ENCODE measurements at regions not wholly inside any gene's neighbourhood (a gene's known extent, or its start where the extent isn't known, plus 50 kb on each side); places are given as distances from the start of the nearest gene placed in this dataset.

GRCh38 chr4:157961229-157961990 lies 211.4 kb downstream of the GASK1B start:
- no peak for DNase-seq

- DNase-seq: no peak
These were observed 214.9 kb downstream of the GASK1B start for GRCh38 chr4:157957905-157958304.

- no peak for DNase-seq
These were observed 230.8 kb downstream of the GASK1B start for GRCh38 chr4:157942017-157942416.

GRCh38 chr4:157934151-157934550 lies 238.7 kb downstream of the GASK1B start:
- DNase-seq: no peak

- DNase-seq: no peak
These were observed 239.9 kb downstream of the GASK1B start for GRCh38 chr4:157932936-157933335.

GRCh38 chr4:157929486-157929885 lies 243.3 kb downstream of the GASK1B start:
- no peak for DNase-seq

- DNase-seq: no peak
These were observed 254.6 kb downstream of the GASK1B start for GRCh38 chr4:157918036-157918832.

- DNase-seq: no peak
These were observed 260.6 kb downstream of the GASK1B start for GRCh38 chr4:157912212-157912611.

- DNase-seq: no peak
These were observed 261.2 kb downstream of the GASK1B start for GRCh38 chr4:157911662-157912061.

- DNase-seq: no peak
These were observed 264.1 kb downstream of the GASK1B start for GRCh38 chr4:157908691-157909090.

- no peak for DNase-seq
These were observed 264.8 kb downstream of the GASK1B start for GRCh38 chr4:157908031-157908430.

- no peak for DNase-seq
These were observed 265.4 kb downstream of the GASK1B start for GRCh38 chr4:157907226-157907946.

GRCh38 chr4:157898836-157899605 lies 273.8 kb downstream of the GASK1B start:
- DNase-seq: no peak

GRCh38 chr4:157897855-157898370 lies 274.9 kb downstream of the GASK1B start:
- DNase-seq: no peak

GRCh38 chr4:157896726-157897125 lies 276.1 kb downstream of the GASK1B start:
- DNase-seq: no peak

- no peak for DNase-seq
These were observed 277.6 kb downstream of the GASK1B start for GRCh38 chr4:157895205-157895604.

GRCh38 chr4:157889788-157890187 lies 283.0 kb downstream of the GASK1B start:
- DNase-seq: no peak

- no peak for DNase-seq
These were observed 284.5 kb downstream of the GASK1B start for GRCh38 chr4:157888281-157888680.

- no peak for DNase-seq
These were observed 285.5 kb downstream of the GASK1B start for GRCh38 chr4:157887316-157887715.

GRCh38 chr4:157886645-157887044 lies 286.2 kb downstream of the GASK1B start:
- no peak for DNase-seq

- DNase-seq: no peak
These were observed 287.0 kb downstream of the GASK1B start for GRCh38 chr4:157885811-157886210.

GRCh38 chr4:157882901-157883300 lies 289.9 kb downstream of the GASK1B start:
- no peak for DNase-seq
